SK-N-MC (cell line): ENCODE measurements at regions not wholly inside any gene's neighbourhood (a gene's known extent, or its start where the extent isn't known, plus 50 kb on each side); places are given as distances from the start of the nearest gene placed in this dataset.

Source experiments
- DNase-seq: peaks from one replicate; pipeline ENCODE4 v3.0.0-alpha.2; 2011; ENCODE audit warnings: low read depth, low spot score
- H3K27ac ChIP-seq: fragments of 200-600 bp; sonication (generic); 2 replicates; pipeline ENCODE4 v1.5.1; 2016; ENCODE audit warnings: mixed run types
- H3K36me3 ChIP-seq: fragments of 200-600 bp; sonication (generic); 2 replicates; pipeline ENCODE4 v1.6.1; 2017; ENCODE audit warnings: antibody characterized with exemption, low read length, mixed read lengths; ENCODE audit not compliant: insufficient read depth
- H3K4me3 ChIP-seq: fragments of 200-600 bp; sonication (generic); 2 replicates; pipeline ENCODE4 v1.5.1; 2016
- H3K9ac ChIP-seq: fragments of 200-600 bp; sonication (generic); 2 replicates; pipeline ENCODE4 v1.8.0; 2017; ENCODE audit warnings: mixed run types, mixed read lengths; ENCODE audit not compliant: insufficient read length
- H3K9me3 ChIP-seq: fragments of 200-600 bp; sonication (generic); 2 replicates; pipeline ENCODE4 v1.6.1; 2017; ENCODE audit warnings: low read depth, mild to moderate bottlenecking, antibody characterized with exemption, low read length, moderate library complexity, mixed read lengths
- EZH2 ChIP-seq: fragments of 200-600 bp; sonication (generic); IDR thresholded peaks from one replicate; pipeline ENCODE4 v1.6.1; 2017; ENCODE audit warnings: antibody characterized with exemption
- FOXP2 ChIP-seq: optimal IDR thresholded peaks from 2 replicates; pipeline ENCODE3; 2011; ENCODE audit warnings: mild to moderate bottlenecking, moderate library complexity; ENCODE audit not compliant: insufficient read depth; ENCODE audit errors: extremely low read length, control extremely low read depth
- POLR2AphosphoS5 ChIP-seq: IDR thresholded peaks from 2 replicates; pipeline ENCODE4 v1.6.1; 2012; ENCODE audit warnings: mild to moderate bottlenecking, low read depth, low read length, borderline replicate concordance

GRCh38 chr4:108567831-108568230, 52.5 kb upstream of the RPL34 start:
- H3K27ac ChIP-seq = no peak overlapping the region
- DNase-seq = no peak
- no peak overlapping the region for H3K9ac ChIP-seq
- no peak overlapping the region for H3K4me3 ChIP-seq
- TF ChIP-seq POLR2AphosphoS5 = no peak
- TF ChIP-seq EZH2 = no peak
- TF ChIP-seq FOXP2 = no peak
- H3K9me3 ChIP-seq = no peaks in the 10 kb centered on the region
- H3K36me3 ChIP-seq = no peaks in the 10 kb centered on the region

DNA sequence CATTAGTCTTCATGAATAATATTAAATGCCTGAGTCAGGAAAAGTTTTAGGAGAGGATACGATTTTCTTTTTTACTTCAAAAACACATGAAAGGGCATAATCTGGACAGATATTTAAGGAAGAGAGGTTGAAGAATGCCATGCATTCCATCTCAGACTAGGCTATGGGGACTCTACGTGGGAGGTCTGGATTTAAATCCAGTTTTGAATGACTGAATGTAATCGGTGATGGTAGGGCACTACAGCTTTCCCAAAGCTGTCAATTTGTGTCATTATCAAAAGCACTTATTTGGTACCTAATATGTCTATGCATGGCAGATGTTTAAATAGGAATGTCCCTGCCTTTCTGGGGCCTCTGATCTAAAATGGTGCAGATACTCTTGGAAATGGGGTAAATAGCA, 59.3 kb upstream of the RPL34 start:
- Histone ChIP-seq H3K4me3 (no peak overlapping the region), H3K36me3 (no peaks in the 10 kb centered on the region), H3K9me3 (no peaks in the 10 kb centered on the region), H3K9ac (no peak overlapping the region), H3K27ac (no peak overlapping the region)
- no peak for DNase-seq
- TF ChIP-seq POLR2AphosphoS5 (no peak), FOXP2 (no peak), EZH2 (no peak)

- H3K9ac ChIP-seq = no peak overlapping the region
- DNase-seq = no peak
- TF ChIP-seq POLR2AphosphoS5 (no peak), EZH2 (no peak), FOXP2 (no peak)
These were observed 59.8 kb upstream of the RPL34 start for GRCh38 chr4:108560616-108561015.

DNA sequence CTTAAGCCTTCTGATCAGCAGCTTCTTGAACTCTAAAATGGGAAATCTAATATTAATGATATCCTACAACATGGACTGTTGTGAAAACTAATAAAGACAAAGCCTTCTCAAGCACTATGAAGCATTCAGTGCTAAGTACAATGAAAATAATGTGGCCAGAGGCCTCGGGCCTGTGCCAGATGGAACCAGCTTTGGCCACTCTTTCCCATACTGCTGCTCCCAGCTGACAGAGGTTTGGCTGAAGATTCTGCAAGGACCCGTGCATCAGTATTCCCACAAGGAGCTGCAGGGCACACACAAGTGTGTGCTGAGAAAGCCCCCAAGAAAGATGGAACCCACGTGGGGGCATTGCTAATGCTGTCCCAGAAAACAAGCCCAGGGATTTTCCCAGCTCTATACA, 60.5 kb upstream of the RPL34 start:
- Histone ChIP-seq H3K36me3 (no peaks in the 10 kb centered on the region), H3K27ac (no peak overlapping the region), H3K9ac (no peak overlapping the region), H3K4me3 (no peak overlapping the region), H3K9me3 (no peaks in the 10 kb centered on the region)
- no peak for DNase-seq
- TF ChIP-seq EZH2 = no peak
- no peak for TF ChIP-seq POLR2AphosphoS5
- no peak for TF ChIP-seq FOXP2

More at GRCh38 chr4:108560616-108561015, 59.8 kb upstream of the RPL34 start:
- Histone ChIP-seq H3K9me3 (no peaks in the 10 kb centered on the region), H3K36me3 (no peaks in the 10 kb centered on the region), H3K4me3 (no peak overlapping the region), H3K27ac (no peak overlapping the region)

GRCh38 chr4:108559068-108559793, 61.1 kb upstream of the RPL34 start:
- H3K36me3 ChIP-seq = no peaks in the 10 kb centered on the region
- H3K4me3 ChIP-seq = no peak overlapping the region
- H3K27ac ChIP-seq = no peak overlapping the region
- no peak overlapping the region for H3K9ac ChIP-seq
- DNase-seq = no peak
- H3K9me3 ChIP-seq = no peaks in the 10 kb centered on the region
- TF ChIP-seq POLR2AphosphoS5 (no peak), EZH2 (no peak), FOXP2 (no peak)

DNA sequence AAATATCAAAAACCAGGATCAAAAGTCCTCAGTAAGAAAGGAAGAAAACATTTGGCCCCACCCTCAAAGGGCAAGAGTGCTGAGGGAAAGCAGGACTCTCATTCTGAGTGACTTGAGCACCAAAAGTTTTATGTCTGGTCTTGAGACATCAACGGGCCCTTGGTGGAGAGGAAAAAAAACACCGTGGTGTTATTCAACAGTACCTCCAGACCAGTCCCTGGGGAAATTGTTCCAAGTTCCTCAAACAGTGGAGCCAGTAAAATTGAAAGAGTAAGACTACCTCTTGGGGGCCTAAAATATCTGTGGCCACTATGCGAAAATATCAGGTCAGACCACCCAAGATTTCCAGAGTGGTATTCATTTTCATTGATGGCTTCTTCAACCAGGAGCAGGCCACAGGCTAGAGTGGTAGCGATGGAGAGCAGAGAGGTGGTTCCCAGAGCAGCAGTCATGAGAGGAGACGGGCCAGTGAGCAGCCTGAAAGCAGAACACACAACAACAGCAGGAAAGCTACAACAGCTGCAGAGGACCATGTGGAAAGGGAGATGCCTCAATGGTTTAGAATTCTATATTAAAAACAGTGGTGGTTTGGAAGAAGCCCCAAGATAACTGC, 63.7 kb upstream of the RPL34 start:
- H3K4me3 ChIP-seq = no peak overlapping the region
- no peak for TF ChIP-seq FOXP2

GRCh38 chr4:108556166-108556565, 64.2 kb upstream of the RPL34 start:
- DNase-seq = no peak
- TF ChIP-seq FOXP2 (no peak), EZH2 (no peak), POLR2AphosphoS5 (no peak)
- no peak overlapping the region for H3K27ac ChIP-seq

More for the DNA sequence above, 63.7 kb upstream of the RPL34 start:
- Histone ChIP-seq H3K36me3 (no peaks in the 10 kb centered on the region), H3K9ac (no peak overlapping the region), H3K27ac (no peak overlapping the region), H3K9me3 (no peaks in the 10 kb centered on the region)
- DNase-seq = no peak

GRCh38 chr4:108555701-108556100, 64.7 kb upstream of the RPL34 start:
- H3K27ac ChIP-seq = no peak overlapping the region
- H3K9me3 ChIP-seq = no peaks in the 10 kb centered on the region
- no peak overlapping the region for H3K9ac ChIP-seq
- DNase-seq = no peak
- no peak for TF ChIP-seq POLR2AphosphoS5
- no peak for TF ChIP-seq FOXP2
- TF ChIP-seq EZH2 = no peak
- no peaks in the 10 kb centered on the region for H3K36me3 ChIP-seq
- H3K4me3 ChIP-seq = no peak overlapping the region

More at GRCh38 chr4:108556166-108556565, 64.2 kb upstream of the RPL34 start:
- H3K9ac ChIP-seq = no peak overlapping the region
- no peaks in the 10 kb centered on the region for H3K36me3 ChIP-seq
- no peak overlapping the region for H3K4me3 ChIP-seq
- no peaks in the 10 kb centered on the region for H3K9me3 ChIP-seq

DNA sequence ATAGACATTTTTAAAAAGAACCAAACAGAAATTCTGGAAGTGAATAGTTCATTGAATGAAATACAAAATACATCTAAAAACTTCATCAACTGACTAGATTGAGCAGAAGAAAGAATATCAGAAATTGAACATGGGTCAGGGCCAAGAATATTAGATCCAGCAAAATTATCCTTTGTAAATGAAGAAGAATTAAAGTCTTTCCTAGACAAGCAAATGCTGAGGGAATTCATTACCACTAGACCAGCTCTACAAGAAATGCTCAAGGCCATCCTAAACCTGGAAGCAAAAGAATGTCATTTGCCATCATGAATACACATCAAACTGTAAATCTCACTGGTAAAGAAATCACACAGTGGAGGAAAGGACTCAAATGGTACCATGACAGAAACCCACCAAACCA, 72.7 kb upstream of the RPL34 start:
- H3K27ac ChIP-seq = no peak overlapping the region
- TF ChIP-seq POLR2AphosphoS5 (no peak), FOXP2 (no peak), EZH2 (no peak)
- DNase-seq = no peak
- no peak overlapping the region for H3K9ac ChIP-seq
- no peaks in the 10 kb centered on the region for H3K9me3 ChIP-seq
- H3K36me3 ChIP-seq = no peaks in the 10 kb centered on the region
- no peak overlapping the region for H3K4me3 ChIP-seq
